HL-60 (cell line): ENCODE measurements at regions not wholly inside any gene's neighbourhood (a gene's known extent, or its start where the extent isn't known, plus 50 kb on each side); places are given as distances from the start of the nearest gene placed in this dataset.
"Not testable (repeated sequence)": the region's sequence is repeated elsewhere in the genome, so short reads cannot be mapped to it uniquely, and the experiment has no call there.

ENCODE experiments used
- DNase-seq, 2 experiments: peaks; one replicate each; pipeline ENCODE4 v3.0.0-alpha.2; 2010 to 2020; ENCODE audit warnings: low read depth in 1 of 2, low spot score in 1 of 2
- H3K27ac ChIP-seq: fragments of 250-450 bp; sonication (Bioruptor Pico); replicated peaks from 2 replicates; pipeline ENCODE4 v1.5.1; 2020; ENCODE audit warnings: mild to moderate bottlenecking, moderate library complexity
- H3K27me3 ChIP-seq: fragments of 250-450 bp; sonication (Bioruptor Pico); 2 replicates; pipeline ENCODE4 v1.5.1; 2021; ENCODE audit warnings: mild to moderate bottlenecking, moderate library complexity; ENCODE audit not compliant: insufficient read depth, poor library complexity, severe bottlenecking
- H3K4me3 ChIP-seq: replicated peaks from 2 replicates; pipeline ENCODE4 v1.5.1; 2011; ENCODE audit warnings: mild to moderate bottlenecking, control low read depth, low read length; ENCODE audit not compliant: insufficient read depth
- CTCF ChIP-seq: IDR thresholded peaks from one replicate; pipeline ENCODE4 v1.5.1; 2011; ENCODE audit warnings: low read length, control low read depth, inconsistent platforms; ENCODE audit not compliant: insufficient read depth
- GABPA ChIP-seq: IDR thresholded peaks from 2 replicates; pipeline ENCODE4 v1.6.1; 2012; ENCODE audit warnings: low read depth
- POLR2AphosphoS5 ChIP-seq: IDR thresholded peaks from 2 replicates; pipeline ENCODE4 v1.6.1; 2012; ENCODE audit warnings: low read depth
- REST ChIP-seq: IDR thresholded peaks from 2 replicates; pipeline ENCODE4 v1.6.1; 2012; ENCODE audit warnings: low read depth; ENCODE audit not compliant: insufficient replicate concordance
- SPI1 ChIP-seq: IDR thresholded peaks from 2 replicates; pipeline ENCODE4 v1.6.1; 2012; ENCODE audit warnings: low read depth, mild to moderate bottlenecking, borderline replicate concordance

GRCh38 chr16:5206331-5206990 is 108.9 kb upstream of the EEF2KMT start:
- Histone ChIP-seq H3K4me3 (no peak overlapping the region), H3K27me3 (no peaks in the 10 kb centered on the region), H3K27ac (no peak overlapping the region)
- TF ChIP-seq REST (no peak), POLR2AphosphoS5 (no peak), SPI1 (no peak), GABPA (no peak), CTCF (no peak)
- no peak for DNase-seq

- no peaks in the 10 kb centered on the region for H3K27me3 ChIP-seq
- H3K27ac ChIP-seq, result no peak overlapping the region
- DNase-seq, result no peak
- H3K4me3 ChIP-seq, result no peak overlapping the region
- TF ChIP-seq REST, result no peak
- TF ChIP-seq GABPA, result no peak
- TF ChIP-seq CTCF, result no peak
- no peak for TF ChIP-seq SPI1
- no peak for TF ChIP-seq POLR2AphosphoS5
Measured at GRCh38 chr16:5205361-5206040, 107.9 kb upstream of the EEF2KMT start.

- not testable (repeated sequence) for H3K27ac ChIP-seq, H3K27me3 ChIP-seq, DNase-seq, H3K4me3 ChIP-seq
Measured at GRCh38 chr16:5203675-5204074, 106.1 kb upstream of the EEF2KMT start.

- H3K27ac ChIP-seq, result no peak overlapping the region
- TF ChIP-seq REST, result no peak
- TF ChIP-seq POLR2AphosphoS5, result no peak
- no peak for TF ChIP-seq CTCF
- TF ChIP-seq SPI1, result no peak
- TF ChIP-seq GABPA, result no peak
- H3K4me3 ChIP-seq, result no peak overlapping the region
- no peaks in the 10 kb centered on the region for H3K27me3 ChIP-seq
- no peak for DNase-seq
Measured at GRCh38 chr16:5200123-5200522, 102.5 kb upstream of the EEF2KMT start.
